ENCODE measurements at regions not wholly inside any gene's neighbourhood (a gene's known extent, or its start where the extent isn't known, plus 50 kb on each side); places are given as distances from the start of the nearest gene placed in this dataset.

GRCh38 chr1:30319765-30320580 lies 403.4 kb downstream of the MATN1 start:
- Histone ChIP-seq H4K20me1 (ENCODE audit: control insufficient read depth, insufficient read depth, low read depth, low read length) (no peaks in the 10 kb centered on the region), H3K9me3 (ENCODE audit: control insufficient read depth, insufficient read depth, low read length) (no peaks in the 10 kb centered on the region), H3K79me2 (ENCODE audit: control insufficient read depth, low read length) (no peaks in the 10 kb centered on the region), H3K27me3 (ENCODE audit: control insufficient read depth, low read length) (no peaks in the 10 kb centered on the region), H3K4me2 (ENCODE audit: low read length) (no peak overlapping the region), H3K4me3 (ENCODE audit: low read length) (no peak overlapping the region), H3K4me1 (ENCODE audit: control insufficient read depth, low read length) (no peaks in the 10 kb centered on the region), H3K27ac (ENCODE audit: low read depth, low read length) (no peak overlapping the region), H3K9me2 (replicated peaks; ENCODE audit: control insufficient read depth, low read length) (no peaks in the 10 kb centered on the region), H3K36me3 (ENCODE audit: control insufficient read depth, low read length) (no peaks in the 10 kb centered on the region), H3F3A (ENCODE audit: control insufficient read depth, insufficient read depth) (no peaks in the 10 kb centered on the region)
- TF ChIP-seq EZH2phosphoT487 (IDR thresholded peaks at IDR 0.05; ENCODE audit: borderline replicate concordance, low read length): no peak
- TF ChIP-seq CTCF (IDR thresholded peaks at IDR 0.05; ENCODE audit: low read depth, low read length, poor library complexity, severe bottlenecking): no peak

DNA sequence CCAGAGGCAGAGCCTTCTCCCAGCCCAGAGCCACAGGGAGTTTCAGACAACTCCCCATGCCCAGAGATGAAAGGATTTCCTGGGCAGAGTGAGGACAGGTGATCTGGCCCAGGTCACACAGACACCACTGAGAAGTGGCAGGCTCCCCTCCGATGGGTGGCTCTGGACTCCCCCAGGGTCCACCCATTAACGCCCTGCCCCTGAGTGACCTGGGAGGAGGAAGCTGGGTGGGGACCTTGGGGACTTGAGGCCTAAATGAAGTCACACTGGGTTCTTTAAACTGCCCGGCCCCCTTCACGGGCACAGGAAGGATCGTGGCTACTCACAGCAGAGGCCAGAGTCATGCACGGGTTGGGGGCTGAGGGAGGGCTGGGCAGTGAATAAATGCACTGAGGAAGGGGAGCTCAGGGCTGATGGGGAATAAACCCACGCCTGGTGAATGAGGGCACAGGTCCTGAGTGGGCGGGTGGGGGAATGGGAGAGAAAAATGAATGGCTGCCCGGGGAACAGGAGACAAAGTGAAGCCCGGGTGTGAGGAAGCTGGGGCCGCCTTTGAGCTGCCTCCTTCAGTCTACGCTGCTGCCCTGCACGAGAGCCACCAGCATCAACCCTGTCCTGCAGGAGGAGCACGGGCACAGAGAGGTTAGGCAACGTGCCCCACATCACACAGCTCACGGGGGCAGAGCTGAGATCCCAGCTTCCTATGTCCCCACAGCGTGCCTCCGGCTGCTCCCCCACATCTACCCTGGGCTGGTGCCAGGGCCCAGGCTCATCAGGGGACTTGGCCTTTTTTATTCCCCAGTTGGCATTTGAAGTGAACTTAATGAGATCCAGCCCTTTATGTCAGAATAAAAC lies 404.3 kb downstream of the MATN1 start:
- Histone ChIP-seq H3K9me2 (replicated peaks; ENCODE audit: control insufficient read depth, low read length) (no peaks in the 10 kb centered on the region), H3F3A (ENCODE audit: control insufficient read depth, insufficient read depth) (no peaks in the 10 kb centered on the region), H3K9me3 (ENCODE audit: control insufficient read depth, insufficient read depth, low read length) (no peaks in the 10 kb centered on the region), H3K79me2 (ENCODE audit: control insufficient read depth, low read length) (no peaks in the 10 kb centered on the region), H3K36me3 (ENCODE audit: control insufficient read depth, low read length) (no peaks in the 10 kb centered on the region), H3K27me3 (ENCODE audit: control insufficient read depth, low read length) (no peaks in the 10 kb centered on the region), H3K4me3 (ENCODE audit: low read length) (no peak overlapping the region), H4K20me1 (ENCODE audit: control insufficient read depth, insufficient read depth, low read depth, low read length) (no peaks in the 10 kb centered on the region), H3K4me2 (ENCODE audit: low read length) (no peak overlapping the region), H3K4me1 (ENCODE audit: control insufficient read depth, low read length) (no peaks in the 10 kb centered on the region), H3K27ac (ENCODE audit: low read depth, low read length) (no peak overlapping the region)
- TF ChIP-seq EZH2phosphoT487 (IDR thresholded peaks at IDR 0.05; ENCODE audit: borderline replicate concordance, low read length) (no peak), CTCF (IDR thresholded peaks at IDR 0.05; ENCODE audit: low read depth, low read length, poor library complexity, severe bottlenecking) (no peak)

- TF ChIP-seq EZH2phosphoT487 (IDR thresholded peaks at IDR 0.05; ENCODE audit: borderline replicate concordance, low read length) (no peak), CTCF (IDR thresholded peaks at IDR 0.05; ENCODE audit: low read depth, low read length, poor library complexity, severe bottlenecking) (no peak)
- Histone ChIP-seq H3F3A (ENCODE audit: control insufficient read depth, insufficient read depth) (no peaks in the 10 kb centered on the region), H3K27ac (ENCODE audit: low read depth, low read length) (no peak overlapping the region), H4K20me1 (ENCODE audit: control insufficient read depth, insufficient read depth, low read depth, low read length) (no peaks in the 10 kb centered on the region), H3K4me1 (ENCODE audit: control insufficient read depth, low read length) (no peaks in the 10 kb centered on the region), H3K4me2 (ENCODE audit: low read length) (no peak overlapping the region), H3K4me3 (ENCODE audit: low read length) (no peak overlapping the region), H3K9me3 (ENCODE audit: control insufficient read depth, insufficient read depth, low read length) (no peaks in the 10 kb centered on the region), H3K79me2 (ENCODE audit: control insufficient read depth, low read length) (no peaks in the 10 kb centered on the region), H3K9me2 (replicated peaks; ENCODE audit: control insufficient read depth, low read length) (no peaks in the 10 kb centered on the region), H3K27me3 (ENCODE audit: control insufficient read depth, low read length) (no peaks in the 10 kb centered on the region), H3K36me3 (ENCODE audit: control insufficient read depth, low read length) (no peaks in the 10 kb centered on the region)
These were observed 405.0 kb downstream of the MATN1 start for GRCh38 chr1:30318413-30318812.
